ENCODE measurements at regions not wholly inside any gene's neighbourhood (a gene's known extent, or its start where the extent isn't known, plus 50 kb on each side); places are given as distances from the start of the nearest gene placed in this dataset.

DNA sequence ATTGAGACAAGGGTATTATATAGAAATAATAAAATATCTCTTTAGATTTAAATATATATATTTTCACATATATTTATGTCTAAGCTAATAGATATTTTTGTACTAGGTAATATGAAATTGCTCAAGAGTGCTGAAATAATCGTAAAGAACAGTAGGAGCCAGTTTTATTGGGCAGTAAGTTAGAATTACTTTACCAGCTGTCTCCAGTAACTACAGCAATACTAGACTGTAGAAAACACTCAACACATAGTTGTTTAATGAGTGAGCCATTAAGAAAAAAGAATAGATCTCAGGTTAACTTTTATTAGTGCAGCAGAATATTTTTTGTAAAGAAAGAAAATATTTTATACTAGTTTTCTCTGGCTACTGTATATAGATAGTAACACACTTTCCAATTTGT lies 715.2 kb downstream of the TRIML1 start:
- no peak for TF ChIP-seq POLR2A (IDR thresholded peaks at IDR 0.05; ENCODE audit: borderline replicate concordance, extremely low read depth, insufficient read depth, insufficient read length)
- TF ChIP-seq, protein P1, sequence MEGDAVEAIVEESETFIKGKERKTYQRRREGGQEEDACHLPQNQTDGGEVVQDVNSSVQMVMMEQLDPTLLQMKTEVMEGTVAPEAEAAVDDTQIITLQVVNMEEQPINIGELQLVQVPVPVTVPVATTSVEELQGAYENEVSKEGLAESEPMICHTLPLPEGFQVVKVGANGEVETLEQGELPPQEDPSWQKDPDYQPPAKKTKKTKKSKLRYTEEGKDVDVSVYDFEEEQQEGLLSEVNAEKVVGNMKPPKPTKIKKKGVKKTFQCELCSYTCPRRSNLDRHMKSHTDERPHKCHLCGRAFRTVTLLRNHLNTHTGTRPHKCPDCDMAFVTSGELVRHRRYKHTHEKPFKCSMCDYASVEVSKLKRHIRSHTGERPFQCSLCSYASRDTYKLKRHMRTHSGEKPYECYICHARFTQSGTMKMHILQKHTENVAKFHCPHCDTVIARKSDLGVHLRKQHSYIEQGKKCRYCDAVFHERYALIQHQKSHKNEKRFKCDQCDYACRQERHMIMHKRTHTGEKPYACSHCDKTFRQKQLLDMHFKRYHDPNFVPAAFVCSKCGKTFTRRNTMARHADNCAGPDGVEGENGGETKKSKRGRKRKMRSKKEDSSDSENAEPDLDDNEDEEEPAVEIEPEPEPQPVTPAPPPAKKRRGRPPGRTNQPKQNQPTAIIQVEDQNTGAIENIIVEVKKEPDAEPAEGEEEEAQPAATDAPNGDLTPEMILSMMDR (IDR thresholded peaks at IDR 0.05 in 2 of 3, conservative IDR thresholded peaks at IDR 0.05 in 1 of 3; ENCODE audit: borderline replicate concordance in 1 of 3, insufficient read depth in 1 of 3, low read depth in 2 of 3, low read length in 2 of 3): no peak
- no peak for TF ChIP-seq EGR1 (IDR thresholded peaks at IDR 0.05; ENCODE audit: low read depth)
- no peak for TF ChIP-seq POLR2AphosphoS5 (IDR thresholded peaks at IDR 0.05; ENCODE audit: low read depth, low read length)
- TF ChIP-seq EZH2phosphoT487 (IDR thresholded peaks at IDR 0.05; ENCODE audit: borderline replicate concordance): no peak
- no peak for TF ChIP-seq SP1 (IDR thresholded peaks at IDR 0.05; ENCODE audit: low read depth)
- TF ChIP-seq EZH2 (IDR thresholded peaks at IDR 0.05): no peak
